ENCODE measurements at regions not wholly inside any gene's neighbourhood (a gene's known extent, or its start where the extent isn't known, plus 50 kb on each side); places are given as distances from the start of the nearest gene placed in this dataset.

GRCh38 chr16:22671301-22672076 lies 142.5 kb upstream of the HS3ST2 start:
- TF ChIP-seq, protein P1, sequence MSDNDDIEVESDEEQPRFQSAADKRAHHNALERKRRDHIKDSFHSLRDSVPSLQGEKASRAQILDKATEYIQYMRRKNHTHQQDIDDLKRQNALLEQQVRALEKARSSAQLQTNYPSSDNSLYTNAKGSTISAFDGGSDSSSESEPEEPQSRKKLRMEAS (IDR thresholded peaks at IDR 0.05; ENCODE audit: insufficient read depth, insufficient read length) = no peak
- no peak for TF ChIP-seq GATA2 (IDR thresholded peaks at IDR 0.05; ENCODE audit: insufficient read depth, insufficient read length, low read depth, low read length)
- no peak for TF ChIP-seq EZH2 (IDR thresholded peaks at IDR 0.05; ENCODE audit: borderline replicate concordance, low read depth, low read length, severe bottlenecking)
- TF ChIP-seq MYC (IDR thresholded peaks at IDR 0.05; ENCODE audit: low read depth, low read length) = no peak
- TF ChIP-seq POLR2AphosphoS5 (IDR thresholded peaks at IDR 0.05; ENCODE audit: insufficient read depth, low read depth, low read length) = no peak
- TF ChIP-seq, protein P2, sequence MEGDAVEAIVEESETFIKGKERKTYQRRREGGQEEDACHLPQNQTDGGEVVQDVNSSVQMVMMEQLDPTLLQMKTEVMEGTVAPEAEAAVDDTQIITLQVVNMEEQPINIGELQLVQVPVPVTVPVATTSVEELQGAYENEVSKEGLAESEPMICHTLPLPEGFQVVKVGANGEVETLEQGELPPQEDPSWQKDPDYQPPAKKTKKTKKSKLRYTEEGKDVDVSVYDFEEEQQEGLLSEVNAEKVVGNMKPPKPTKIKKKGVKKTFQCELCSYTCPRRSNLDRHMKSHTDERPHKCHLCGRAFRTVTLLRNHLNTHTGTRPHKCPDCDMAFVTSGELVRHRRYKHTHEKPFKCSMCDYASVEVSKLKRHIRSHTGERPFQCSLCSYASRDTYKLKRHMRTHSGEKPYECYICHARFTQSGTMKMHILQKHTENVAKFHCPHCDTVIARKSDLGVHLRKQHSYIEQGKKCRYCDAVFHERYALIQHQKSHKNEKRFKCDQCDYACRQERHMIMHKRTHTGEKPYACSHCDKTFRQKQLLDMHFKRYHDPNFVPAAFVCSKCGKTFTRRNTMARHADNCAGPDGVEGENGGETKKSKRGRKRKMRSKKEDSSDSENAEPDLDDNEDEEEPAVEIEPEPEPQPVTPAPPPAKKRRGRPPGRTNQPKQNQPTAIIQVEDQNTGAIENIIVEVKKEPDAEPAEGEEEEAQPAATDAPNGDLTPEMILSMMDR (IDR thresholded peaks at IDR 0.05; ENCODE audit: extremely low read depth in 1 of 2, insufficient read depth in 1 of 2, low read depth in 1 of 2, low read length in 2 of 2) = no peak
- no peak for TF ChIP-seq POLR2A (IDR thresholded peaks at IDR 0.05; ENCODE audit: low read depth, low read length)
- TF ChIP-seq JUN (IDR thresholded peaks at IDR 0.05; ENCODE audit: borderline replicate concordance, insufficient read depth, insufficient read length, low read depth) = no peak
- no peak for TF ChIP-seq FOS (IDR thresholded peaks at IDR 0.05; ENCODE audit: borderline replicate concordance, insufficient read depth, low read length)
- POLR2A ChIA-PET = no interaction called here
- dilution Hi-C loops (cut with MboI; ENCODE audit: extremely low pct_ligation_motif_present, low sequenced_read_pairs) (no loop called here), intact Hi-C loops (cut with micrococcal nuclease) (loop anchor here (10.0 kb wide), 1 partner anchor 347 kb away; no protein-coding TSS in a partner anchor)
- H3K9me1 ChIP-seq (replicated peaks; ENCODE audit: control insufficient read depth, extremely low read depth, insufficient read depth, low read length) = no peaks in the 10 kb centered on the region
- BruUV-seq (replicated peaks) = no TSS peak
- no peak for FAIRE-seq
- H3K27ac ChIP-seq (ENCODE audit: insufficient read depth, low read depth, low read length) = no peak overlapping the region
- H2AFZ ChIP-seq (ENCODE audit: low read depth, low read length) = no peak overlapping the region
- no peak overlapping the region for H3K9ac ChIP-seq (replicated peaks; ENCODE audit: extremely low read depth, insufficient read depth, low read length)
- no peaks in the 10 kb centered on the region for H3K9me3 ChIP-seq (replicated peaks; ENCODE audit: control insufficient read depth, insufficient read depth, low read length)
- H3K79me2 ChIP-seq (ENCODE audit: control insufficient read depth, insufficient read depth, low read length) = no peaks in the 10 kb centered on the region
- peaks cover 2 to 6% of the 10 kb centered on the region in 2 experiments for H3K27me3 ChIP-seq (ENCODE audit: control insufficient read depth in 2 of 2, insufficient read depth in 2 of 2, low read length in 2 of 2)
- no peaks in the 10 kb centered on the region for H3K4me1 ChIP-seq (ENCODE audit: control insufficient read depth, extremely low read depth, insufficient read depth, low read length)
- no peak overlapping the region for H3K4me3 ChIP-seq (replicated peaks in 1 of 3; ENCODE audit: insufficient read depth in 1 of 3, low read depth in 1 of 3, low read length in 3 of 3)
- CTCF ChIA-PET = no interaction called here
- no peaks in the 10 kb centered on the region for H3K36me3 ChIP-seq (ENCODE audit: control insufficient read depth in 2 of 2, extremely low read depth in 1 of 2, insufficient read depth in 2 of 2, low read length in 2 of 2)
- H4K20me1 ChIP-seq (replicated peaks; ENCODE audit: control insufficient read depth, extremely low read depth, insufficient read depth, low read length) = no peaks in the 10 kb centered on the region
- no peak overlapping the region for H3K4me2 ChIP-seq (ENCODE audit: insufficient read depth, low read length)
- DNase-seq (ENCODE audit: low read depth, low spot score) = no peak

Measured in endothelial cell of umbilical vein (primary cell).